ENCODE measurements at regions not wholly inside any gene's neighbourhood (a gene's known extent, or its start where the extent isn't known, plus 50 kb on each side); places are given as distances from the start of the nearest gene placed in this dataset.

DNA sequence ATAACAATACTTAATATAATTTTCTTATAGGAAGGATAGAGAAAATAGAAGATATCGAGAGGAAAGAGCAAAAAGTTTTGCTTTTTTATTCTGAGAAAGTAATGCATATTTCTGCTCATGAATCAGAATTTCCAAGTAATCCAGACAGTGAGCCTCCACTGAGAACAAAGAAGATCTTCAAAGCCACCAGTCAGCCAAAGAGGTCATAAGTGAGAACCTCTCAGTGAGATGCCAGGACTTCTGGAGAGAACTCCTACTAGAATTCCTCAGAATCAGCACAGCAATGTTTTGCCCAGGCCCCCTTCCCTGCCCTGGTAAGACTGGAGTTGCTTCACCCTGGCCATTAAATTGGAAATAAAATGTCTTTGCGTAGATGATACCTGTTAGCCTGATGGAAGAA lies 254.4 kb upstream of the FAT4 start:
- no peak for DNase-seq (ENCODE audit: low read depth)
- TF ChIP-seq, protein P1, sequence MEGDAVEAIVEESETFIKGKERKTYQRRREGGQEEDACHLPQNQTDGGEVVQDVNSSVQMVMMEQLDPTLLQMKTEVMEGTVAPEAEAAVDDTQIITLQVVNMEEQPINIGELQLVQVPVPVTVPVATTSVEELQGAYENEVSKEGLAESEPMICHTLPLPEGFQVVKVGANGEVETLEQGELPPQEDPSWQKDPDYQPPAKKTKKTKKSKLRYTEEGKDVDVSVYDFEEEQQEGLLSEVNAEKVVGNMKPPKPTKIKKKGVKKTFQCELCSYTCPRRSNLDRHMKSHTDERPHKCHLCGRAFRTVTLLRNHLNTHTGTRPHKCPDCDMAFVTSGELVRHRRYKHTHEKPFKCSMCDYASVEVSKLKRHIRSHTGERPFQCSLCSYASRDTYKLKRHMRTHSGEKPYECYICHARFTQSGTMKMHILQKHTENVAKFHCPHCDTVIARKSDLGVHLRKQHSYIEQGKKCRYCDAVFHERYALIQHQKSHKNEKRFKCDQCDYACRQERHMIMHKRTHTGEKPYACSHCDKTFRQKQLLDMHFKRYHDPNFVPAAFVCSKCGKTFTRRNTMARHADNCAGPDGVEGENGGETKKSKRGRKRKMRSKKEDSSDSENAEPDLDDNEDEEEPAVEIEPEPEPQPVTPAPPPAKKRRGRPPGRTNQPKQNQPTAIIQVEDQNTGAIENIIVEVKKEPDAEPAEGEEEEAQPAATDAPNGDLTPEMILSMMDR (conservative IDR thresholded peaks at IDR 0.05; ENCODE audit: control insufficient read depth, insufficient read depth, low read depth, low read length) = no peak
- no peak overlapping the region for H3K4me3 ChIP-seq (ENCODE audit: control insufficient read depth, low read depth, low read length)

DNA sequence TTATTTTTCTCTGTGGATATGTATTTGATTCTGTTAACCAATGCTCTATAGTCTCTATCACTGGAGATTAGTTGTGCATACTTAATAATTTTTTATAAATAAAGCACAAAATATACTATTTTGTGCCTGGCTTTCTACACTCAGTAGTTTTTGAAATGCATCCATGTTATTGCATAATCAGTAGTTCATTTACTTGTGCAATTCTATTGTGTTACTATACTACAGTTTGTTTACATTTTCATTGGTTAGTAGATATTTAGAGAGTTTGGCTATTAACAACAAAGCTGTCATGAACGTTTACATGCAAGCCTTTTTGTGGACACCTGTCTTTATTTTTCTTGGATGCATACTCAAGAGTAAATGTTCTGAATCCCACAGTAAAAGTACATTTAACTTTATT lies 265.0 kb upstream of the FAT4 start:
- peak; percentile 30 for DNase-seq (ENCODE audit: low read depth)
- no peak overlapping the region for H3K4me3 ChIP-seq (ENCODE audit: control insufficient read depth, low read depth, low read length)
- TF ChIP-seq, protein P1 (conservative IDR thresholded peaks at IDR 0.05; ENCODE audit: control insufficient read depth, insufficient read depth, low read depth, low read length) = no peak

DNA sequence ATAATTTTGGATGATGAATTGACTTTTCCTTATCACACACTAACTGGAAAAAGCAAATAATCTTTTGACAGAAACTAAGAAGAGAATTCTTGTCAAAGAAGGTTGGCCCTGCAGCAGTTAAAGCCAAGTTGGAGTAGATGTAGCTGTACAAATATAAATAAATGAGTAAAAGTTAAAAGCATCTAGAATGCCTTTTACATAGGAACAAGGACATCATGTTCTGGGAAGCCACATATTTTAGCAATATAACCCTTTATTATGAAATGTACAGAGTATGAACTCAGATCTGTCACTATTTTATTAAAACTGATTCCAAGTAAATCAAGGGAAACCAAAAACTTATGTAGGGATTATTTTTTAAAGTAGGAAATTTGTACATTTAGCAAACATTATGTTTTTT lies 269.4 kb upstream of the FAT4 start:
- TF ChIP-seq, protein P1 (conservative IDR thresholded peaks at IDR 0.05; ENCODE audit: control insufficient read depth, insufficient read depth, low read depth, low read length) = no peak
- H3K4me3 ChIP-seq (ENCODE audit: control insufficient read depth, low read depth, low read length) = no peak overlapping the region
- DNase-seq (ENCODE audit: low read depth) = no peak

DNA sequence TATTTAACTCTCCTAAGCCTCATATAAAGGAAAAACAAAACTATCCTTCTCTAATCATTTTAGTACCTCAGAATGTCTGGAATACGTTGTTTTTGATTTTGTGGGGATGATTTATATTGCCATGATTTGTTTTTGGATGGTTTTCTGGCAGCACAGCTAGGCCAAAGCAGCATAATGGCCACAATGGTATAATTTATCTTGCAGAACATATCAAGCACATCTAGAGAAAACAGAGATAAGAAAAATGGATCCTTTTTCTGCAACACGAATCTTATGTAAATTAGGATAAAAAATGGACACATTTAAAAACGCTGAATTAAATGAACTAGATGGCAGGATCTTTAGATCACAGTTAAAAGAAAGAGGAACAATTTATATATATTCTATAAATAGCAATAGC lies 269.9 kb upstream of the FAT4 start:
- no peak for DNase-seq (ENCODE audit: low read depth)
- TF ChIP-seq, protein P1 (conservative IDR thresholded peaks at IDR 0.05; ENCODE audit: control insufficient read depth, insufficient read depth, low read depth, low read length) = no peak
- no peak overlapping the region for H3K4me3 ChIP-seq (ENCODE audit: control insufficient read depth, low read depth, low read length)

DNA sequence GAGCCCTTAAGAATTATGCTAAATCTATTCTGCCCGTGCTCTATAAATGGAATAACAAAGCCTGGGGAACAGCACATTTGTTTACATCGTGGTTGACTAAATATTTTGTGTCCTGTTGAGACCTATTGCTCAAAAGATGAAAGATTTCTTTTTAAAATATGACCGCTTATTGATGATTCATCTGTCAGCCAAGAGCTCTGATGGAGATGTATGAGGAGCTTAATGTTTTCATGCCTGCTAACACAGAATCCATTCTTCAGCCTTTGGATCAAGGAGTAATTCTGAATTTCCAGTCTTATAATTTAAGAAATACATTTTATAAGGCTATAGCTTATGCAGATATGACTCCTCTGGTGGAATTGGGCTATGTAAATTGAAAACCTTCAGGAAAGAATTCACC lies 271.3 kb upstream of the FAT4 start:
- TF ChIP-seq, protein P1 (conservative IDR thresholded peaks at IDR 0.05; ENCODE audit: control insufficient read depth, insufficient read depth, low read depth, low read length) = no peak
- no peak overlapping the region for H3K4me3 ChIP-seq (ENCODE audit: control insufficient read depth, low read depth, low read length)
- DNase-seq (ENCODE audit: low read depth) = peak; percentile 39

DNA sequence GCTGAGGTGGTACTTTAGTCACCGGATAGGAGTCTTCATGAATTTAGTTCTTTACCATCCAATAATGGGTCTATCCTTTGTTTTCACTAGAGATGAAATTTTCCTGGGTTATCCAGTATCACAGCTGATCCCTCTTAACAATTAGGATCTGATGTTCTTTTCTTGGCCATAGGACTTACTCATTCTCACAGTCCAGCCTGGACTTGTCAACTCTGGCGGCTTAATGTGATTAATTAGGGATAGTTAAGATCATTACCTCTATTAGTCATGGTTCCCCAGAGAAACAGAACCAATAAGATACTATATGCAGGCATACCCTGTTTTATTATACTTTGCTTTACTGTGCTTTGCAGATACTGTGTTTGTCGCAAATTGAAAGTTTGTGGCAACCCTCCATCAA lies 272.7 kb upstream of the FAT4 start:
- TF ChIP-seq, protein P1 (conservative IDR thresholded peaks at IDR 0.05; ENCODE audit: control insufficient read depth, insufficient read depth, low read depth, low read length) = no peak
- no peak overlapping the region for H3K4me3 ChIP-seq (ENCODE audit: control insufficient read depth, low read depth, low read length)
- peak; percentile 40 for DNase-seq (ENCODE audit: low read depth)

DNA sequence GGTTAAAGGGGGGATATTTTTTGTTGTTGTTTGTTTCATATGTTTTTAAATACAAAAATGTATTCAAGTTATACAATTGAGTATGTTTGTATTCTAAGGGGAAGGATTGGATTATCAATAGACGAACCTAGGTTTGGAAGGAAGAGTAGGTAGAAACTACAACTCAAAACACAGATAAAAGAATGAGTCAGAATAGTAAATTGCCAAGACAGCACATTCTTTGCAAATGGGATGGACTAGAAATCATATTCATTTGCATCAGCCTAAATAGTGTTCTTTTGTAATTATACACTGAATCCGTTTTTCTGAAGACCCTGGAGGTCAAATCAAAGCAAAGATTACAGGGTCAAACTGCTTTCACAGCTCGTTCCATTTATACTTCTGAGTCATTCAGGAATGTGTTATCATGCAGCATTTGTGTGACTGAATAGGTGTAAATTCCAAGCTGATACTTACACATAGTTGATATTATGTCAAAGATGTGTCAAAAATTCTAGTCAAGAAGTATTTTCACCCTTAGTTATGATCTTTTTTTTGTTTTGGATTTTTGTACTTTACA lies 273.3 kb upstream of the FAT4 start:
- DNase-seq (ENCODE audit: low read depth) = no peak
- no peak overlapping the region for H3K4me3 ChIP-seq (ENCODE audit: control insufficient read depth, low read depth, low read length)
- TF ChIP-seq, protein P1 (conservative IDR thresholded peaks at IDR 0.05; ENCODE audit: control insufficient read depth, insufficient read depth, low read depth, low read length) = no peak
